ENCODE measurements at regions not wholly inside any gene's neighbourhood (a gene's known extent, or its start where the extent isn't known, plus 50 kb on each side); places are given as distances from the start of the nearest gene placed in this dataset.

DNA sequence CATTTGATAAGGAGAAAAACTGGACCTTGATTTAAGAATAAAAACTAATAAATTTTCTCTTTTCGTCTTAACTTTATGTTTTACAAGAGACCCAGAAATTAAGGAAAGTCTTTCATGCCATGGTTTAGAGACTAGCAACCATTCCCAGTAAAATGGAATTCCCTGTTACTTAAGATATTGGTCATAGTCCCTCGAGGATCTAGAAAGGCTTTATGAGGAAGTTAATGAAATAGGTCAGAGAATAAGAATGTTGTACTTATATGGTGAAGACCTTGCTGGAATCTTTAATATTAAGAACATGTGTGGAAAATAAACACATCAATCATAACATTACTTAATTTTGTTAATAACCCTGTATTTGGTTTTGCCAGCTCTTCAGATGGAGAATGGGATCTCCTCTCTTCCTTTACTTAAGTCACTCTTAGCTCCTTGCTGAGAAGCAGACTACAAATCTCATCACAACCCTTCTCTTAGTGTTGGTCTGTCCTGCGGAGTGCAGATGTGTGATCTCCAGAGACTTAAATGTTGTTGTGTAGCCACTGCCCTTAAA lies 382.9 kb downstream of the QKI start:
- no peak for DNase-seq (ENCODE audit: low read depth)
- TF ChIP-seq, protein P1, sequence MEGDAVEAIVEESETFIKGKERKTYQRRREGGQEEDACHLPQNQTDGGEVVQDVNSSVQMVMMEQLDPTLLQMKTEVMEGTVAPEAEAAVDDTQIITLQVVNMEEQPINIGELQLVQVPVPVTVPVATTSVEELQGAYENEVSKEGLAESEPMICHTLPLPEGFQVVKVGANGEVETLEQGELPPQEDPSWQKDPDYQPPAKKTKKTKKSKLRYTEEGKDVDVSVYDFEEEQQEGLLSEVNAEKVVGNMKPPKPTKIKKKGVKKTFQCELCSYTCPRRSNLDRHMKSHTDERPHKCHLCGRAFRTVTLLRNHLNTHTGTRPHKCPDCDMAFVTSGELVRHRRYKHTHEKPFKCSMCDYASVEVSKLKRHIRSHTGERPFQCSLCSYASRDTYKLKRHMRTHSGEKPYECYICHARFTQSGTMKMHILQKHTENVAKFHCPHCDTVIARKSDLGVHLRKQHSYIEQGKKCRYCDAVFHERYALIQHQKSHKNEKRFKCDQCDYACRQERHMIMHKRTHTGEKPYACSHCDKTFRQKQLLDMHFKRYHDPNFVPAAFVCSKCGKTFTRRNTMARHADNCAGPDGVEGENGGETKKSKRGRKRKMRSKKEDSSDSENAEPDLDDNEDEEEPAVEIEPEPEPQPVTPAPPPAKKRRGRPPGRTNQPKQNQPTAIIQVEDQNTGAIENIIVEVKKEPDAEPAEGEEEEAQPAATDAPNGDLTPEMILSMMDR (IDR thresholded peaks at IDR 0.05; ENCODE audit: low read length, missing control alignments): no peak
- H3K4me3 ChIP-seq (replicated peaks; ENCODE audit: low read depth, low read length): no peak overlapping the region

DNA sequence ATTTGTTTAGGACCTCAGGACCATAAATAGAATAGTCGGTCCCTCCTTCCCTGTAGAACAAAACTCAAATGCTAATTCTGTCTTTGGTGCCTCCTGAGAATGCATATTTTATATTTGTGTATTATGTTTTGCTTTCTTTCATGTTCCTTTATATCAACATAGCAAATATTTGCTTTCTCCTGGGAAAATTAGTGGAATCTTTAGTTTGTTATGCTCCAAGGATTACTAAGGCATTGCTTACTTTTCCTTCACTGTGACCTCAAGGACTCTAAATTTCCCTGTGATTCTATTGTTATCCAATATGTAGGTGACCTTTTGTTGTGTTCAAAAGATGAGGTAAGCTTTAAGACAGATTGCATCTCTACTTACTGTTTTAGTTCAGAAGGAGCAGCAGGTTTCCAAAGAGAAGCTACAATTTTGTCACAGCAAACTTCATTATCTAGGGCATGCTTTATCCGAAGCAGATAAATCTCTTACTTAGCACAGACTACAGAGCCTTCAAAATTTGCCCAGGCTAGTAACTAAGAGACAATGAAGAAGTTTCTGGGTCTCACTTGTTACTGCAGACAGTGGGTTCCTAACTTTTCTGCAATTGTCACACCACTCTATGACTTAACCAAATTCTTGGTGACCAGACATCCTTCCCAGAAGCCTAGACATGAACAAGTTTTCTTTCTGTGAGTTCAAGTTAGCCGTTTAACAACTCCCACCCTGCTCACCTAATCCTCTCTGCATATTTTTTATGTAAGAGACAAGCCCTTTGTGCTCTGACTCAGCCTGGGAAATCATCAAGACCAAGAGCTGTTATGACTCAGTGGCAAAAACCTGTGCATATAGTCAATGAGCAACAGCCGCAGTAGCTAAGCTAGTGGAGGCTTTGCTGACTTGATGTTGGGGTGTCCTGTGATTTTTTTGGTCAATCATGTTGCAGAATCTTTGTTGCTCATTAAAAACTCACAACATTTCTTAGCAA lies 378.8 kb downstream of the QKI start:
- peak; percentile 6 for DNase-seq (ENCODE audit: low read depth)
- no peak overlapping the region for H3K4me3 ChIP-seq (replicated peaks; ENCODE audit: low read depth, low read length)
- TF ChIP-seq, protein P1 (IDR thresholded peaks at IDR 0.05; ENCODE audit: low read length, missing control alignments): no peak

DNA sequence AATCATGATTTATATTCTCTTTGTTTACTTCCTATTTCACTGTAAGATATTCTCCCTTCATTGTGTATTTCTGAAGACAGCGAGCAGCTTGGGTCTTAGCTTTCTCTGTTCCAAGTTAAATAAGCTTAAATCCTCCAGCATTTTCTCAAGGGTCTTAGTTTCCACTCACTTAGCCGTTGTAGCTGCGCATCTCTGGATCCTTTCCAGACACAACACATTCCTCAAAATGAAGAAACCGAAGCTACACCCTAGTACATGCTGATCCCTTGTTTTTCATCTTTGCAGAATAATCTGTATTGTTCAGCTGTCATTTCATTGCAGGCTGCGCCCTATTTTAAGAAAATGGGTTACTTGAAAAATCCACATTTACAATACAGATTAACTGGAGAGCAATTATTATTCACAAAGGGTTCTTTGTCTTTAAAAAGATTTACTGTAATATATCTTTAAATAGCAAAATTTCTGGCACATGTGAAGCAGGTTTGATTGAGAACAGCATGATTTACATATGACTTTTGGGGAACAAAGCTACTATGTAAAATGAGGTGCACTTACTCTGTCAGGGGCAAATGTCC lies 375.8 kb downstream of the QKI start:
- TF ChIP-seq, protein P1 (IDR thresholded peaks at IDR 0.05; ENCODE audit: low read length, missing control alignments): no peak
- no peak overlapping the region for H3K4me3 ChIP-seq (replicated peaks; ENCODE audit: low read depth, low read length)
- DNase-seq (ENCODE audit: low read depth): peak; percentile 11

DNA sequence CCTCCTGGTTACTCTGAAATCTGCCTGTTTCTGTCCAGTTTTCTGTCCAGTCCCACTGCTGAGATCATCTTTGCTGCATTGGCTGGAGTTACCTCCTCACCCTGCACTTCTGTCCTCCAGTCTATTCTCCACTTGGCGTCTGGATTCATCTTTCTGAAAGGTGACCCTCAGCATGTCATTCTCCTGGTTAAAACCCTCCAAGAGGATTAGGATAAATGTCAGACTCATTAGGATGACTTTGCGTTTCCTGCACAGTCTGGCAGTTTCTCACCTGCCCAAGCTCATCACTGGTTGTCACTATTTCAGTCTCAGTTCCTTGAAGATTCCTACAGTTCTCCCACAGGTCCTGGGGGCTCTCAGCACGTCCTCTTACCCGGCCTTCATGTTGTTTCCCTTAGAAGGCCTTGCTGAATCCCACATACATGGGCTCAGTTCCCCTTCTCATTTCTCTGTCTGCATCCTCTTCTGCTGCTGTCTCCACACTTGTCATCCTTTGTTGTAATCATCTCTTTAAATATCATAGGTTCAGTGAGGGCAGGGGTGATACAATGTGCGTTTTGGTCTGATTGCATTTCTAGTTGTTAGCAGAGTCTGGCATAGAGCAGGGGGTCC lies 374.8 kb downstream of the QKI start:
- TF ChIP-seq, protein P1 (IDR thresholded peaks at IDR 0.05; ENCODE audit: low read length, missing control alignments): no peak
- no peak overlapping the region for H3K4me3 ChIP-seq (replicated peaks; ENCODE audit: low read depth, low read length)
- no peak for DNase-seq (ENCODE audit: low read depth)

DNA sequence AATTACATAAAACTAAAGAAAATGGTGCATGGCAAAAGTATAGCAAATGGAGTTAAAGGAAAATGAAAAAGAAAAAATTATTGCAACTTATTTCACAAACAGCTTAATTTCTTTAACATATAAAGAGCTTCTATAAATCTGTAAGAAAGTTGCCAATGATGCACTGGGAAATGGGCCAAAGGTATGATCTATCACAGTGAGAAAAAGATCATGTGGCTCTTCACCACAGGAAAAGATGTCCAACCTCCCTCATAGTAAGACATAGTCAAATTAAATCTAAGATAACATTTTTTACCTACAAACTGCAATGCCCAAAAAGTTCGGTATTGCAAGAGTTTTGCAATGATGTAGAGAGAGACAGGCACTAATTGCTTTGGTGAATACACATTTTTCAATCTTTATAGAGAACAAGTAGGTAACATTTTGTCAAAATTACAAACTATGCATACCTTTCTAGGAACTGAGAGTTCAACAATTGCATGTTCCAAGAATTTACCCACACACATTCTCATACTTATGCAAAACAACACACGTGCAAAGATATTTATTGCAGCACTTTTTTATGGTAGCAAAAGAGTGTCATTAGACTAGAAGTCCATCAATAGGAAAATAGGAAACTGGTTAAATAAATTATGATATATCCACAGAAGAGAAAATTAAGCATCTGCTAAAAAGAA lies 372.6 kb downstream of the QKI start:
- DNase-seq (ENCODE audit: low read depth): no peak
- H3K4me3 ChIP-seq (replicated peaks; ENCODE audit: low read depth, low read length): no peak overlapping the region
- TF ChIP-seq, protein P1 (IDR thresholded peaks at IDR 0.05; ENCODE audit: low read length, missing control alignments): no peak

DNA sequence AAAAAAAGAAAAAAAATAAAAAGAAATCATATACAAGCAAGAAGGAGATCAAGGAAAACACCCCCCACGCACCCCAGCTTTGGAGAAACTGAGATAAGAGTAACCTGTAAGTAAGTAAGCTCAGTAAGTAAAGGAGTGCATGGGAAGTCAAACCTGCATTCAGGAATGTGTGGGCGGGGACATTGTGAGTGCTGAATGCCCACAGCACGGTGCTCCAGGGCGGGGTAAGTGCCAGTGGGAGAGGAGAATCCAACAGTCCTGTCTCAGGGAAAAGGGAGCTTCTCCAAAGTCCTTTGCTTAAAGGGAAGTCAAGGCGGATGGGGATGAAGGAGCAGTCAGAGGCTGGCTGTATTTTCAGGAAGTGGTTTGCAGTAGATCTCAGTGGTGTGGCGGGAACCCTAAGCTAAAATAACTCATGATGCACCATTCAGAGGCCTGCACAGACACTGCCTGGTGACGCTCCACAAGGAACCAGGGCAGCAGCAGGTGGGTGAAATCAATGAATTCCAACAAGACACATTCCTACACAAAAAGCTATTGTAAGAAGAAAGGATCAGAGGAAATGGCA lies 368.0 kb downstream of the QKI start:
- no peak overlapping the region for H3K4me3 ChIP-seq (replicated peaks; ENCODE audit: low read depth, low read length)
- DNase-seq (ENCODE audit: low read depth): no peak
- TF ChIP-seq, protein P1 (IDR thresholded peaks at IDR 0.05; ENCODE audit: low read length, missing control alignments): no peak
